ENCODE measurements at regions not wholly inside any gene's neighbourhood (a gene's known extent, or its start where the extent isn't known, plus 50 kb on each side); places are given as distances from the start of the nearest gene placed in this dataset.

DNA sequence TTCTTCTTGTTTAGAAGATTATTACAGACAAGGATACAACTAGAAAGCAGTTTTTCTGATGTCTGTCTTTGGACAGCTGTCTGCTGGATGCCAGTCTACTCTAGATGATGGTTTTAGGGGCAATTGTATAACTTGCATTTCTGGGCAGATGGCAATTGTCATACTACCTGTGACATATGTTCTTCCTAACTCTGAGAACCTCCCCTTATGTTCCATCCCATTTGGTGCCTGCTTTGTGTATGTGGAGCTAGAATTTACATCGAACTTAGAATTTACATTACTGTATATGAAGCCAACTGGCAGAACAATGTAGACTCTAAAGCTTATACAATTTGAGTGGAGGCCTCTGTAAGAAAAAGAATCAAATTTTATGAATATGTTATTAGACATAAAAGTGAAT, 430.2 kb upstream of the SEL1L start:
- BruUV-seq (replicated peaks) = no TSS peak
- CTCF ChIA-PET = interaction anchor here (0.8 to 0.9 kb wide), 2 partner anchors 37 to 1501 kb away, joined by 3 read pairs; no protein-coding TSS in a partner anchor
- POLR2A ChIA-PET = no interaction called here
- intact Hi-C loops (cut with micrococcal nuclease) = no loop called here
- no peak for DNase-seq (ENCODE audit: unreplicated experiment)
- peaks cover 11% of the 10 kb centered on the region for H3K9me3 Mint-ChIP-seq (ENCODE audit: unreplicated experiment)
- no peaks in the 10 kb centered on the region for H3K27me3 Mint-ChIP-seq (ENCODE audit: insufficient read depth, unreplicated experiment)
- TF ChIP-seq, protein P1, sequence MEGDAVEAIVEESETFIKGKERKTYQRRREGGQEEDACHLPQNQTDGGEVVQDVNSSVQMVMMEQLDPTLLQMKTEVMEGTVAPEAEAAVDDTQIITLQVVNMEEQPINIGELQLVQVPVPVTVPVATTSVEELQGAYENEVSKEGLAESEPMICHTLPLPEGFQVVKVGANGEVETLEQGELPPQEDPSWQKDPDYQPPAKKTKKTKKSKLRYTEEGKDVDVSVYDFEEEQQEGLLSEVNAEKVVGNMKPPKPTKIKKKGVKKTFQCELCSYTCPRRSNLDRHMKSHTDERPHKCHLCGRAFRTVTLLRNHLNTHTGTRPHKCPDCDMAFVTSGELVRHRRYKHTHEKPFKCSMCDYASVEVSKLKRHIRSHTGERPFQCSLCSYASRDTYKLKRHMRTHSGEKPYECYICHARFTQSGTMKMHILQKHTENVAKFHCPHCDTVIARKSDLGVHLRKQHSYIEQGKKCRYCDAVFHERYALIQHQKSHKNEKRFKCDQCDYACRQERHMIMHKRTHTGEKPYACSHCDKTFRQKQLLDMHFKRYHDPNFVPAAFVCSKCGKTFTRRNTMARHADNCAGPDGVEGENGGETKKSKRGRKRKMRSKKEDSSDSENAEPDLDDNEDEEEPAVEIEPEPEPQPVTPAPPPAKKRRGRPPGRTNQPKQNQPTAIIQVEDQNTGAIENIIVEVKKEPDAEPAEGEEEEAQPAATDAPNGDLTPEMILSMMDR (IDR thresholded peaks at IDR 0.05; ENCODE audit: unreplicated experiment) = no peak
- no peak overlapping the region for H3K4me3 Mint-ChIP-seq (ENCODE audit: unreplicated experiment)
- H3K4me1 Mint-ChIP-seq (ENCODE audit: insufficient read depth, unreplicated experiment) = no peaks in the 10 kb centered on the region
- no peak overlapping the region for H3K27ac Mint-ChIP-seq (ENCODE audit: low read depth, unreplicated experiment)
- no peaks in the 10 kb centered on the region for H3K36me3 Mint-ChIP-seq (ENCODE audit: insufficient read depth, unreplicated experiment)

DNA sequence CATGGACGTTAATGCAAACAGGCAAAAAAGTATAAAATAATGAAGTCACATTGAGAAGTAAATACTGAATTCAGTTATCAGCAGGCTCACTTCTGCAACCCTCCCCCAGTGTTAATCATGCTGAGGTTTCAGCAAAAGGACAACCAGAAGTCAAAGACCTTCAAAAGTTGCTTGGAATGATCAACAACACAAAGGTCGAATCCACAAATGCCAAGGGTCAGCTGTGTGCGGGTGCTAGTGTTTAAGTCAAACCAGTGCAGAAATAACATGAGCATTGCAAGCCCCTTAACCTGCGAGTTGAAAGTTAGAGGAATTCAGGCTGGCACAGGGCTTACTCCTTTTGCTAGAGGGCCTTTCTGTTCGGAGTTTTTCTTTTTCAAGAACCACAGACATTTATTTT, 436.7 kb upstream of the SEL1L start:
- BruUV-seq (replicated peaks) = no TSS peak

DNA sequence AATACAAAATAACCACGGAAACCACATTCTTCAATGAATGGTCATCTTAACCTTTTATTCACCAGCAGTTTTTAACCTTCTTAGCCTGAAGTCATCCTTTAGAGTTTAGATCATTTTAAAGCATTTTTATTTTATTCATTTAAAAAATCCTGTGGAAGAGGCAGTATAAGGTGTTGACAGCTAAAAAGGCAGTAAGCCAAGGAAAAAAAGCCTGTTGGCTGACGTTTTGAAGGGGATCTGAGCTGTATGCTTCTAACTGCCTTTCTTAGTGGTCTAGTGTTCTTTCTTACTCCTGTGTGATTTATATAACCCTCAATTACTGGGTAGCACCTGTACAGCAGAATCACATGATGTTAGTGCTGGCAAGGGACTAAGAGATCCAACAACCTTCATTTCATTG, 438.3 kb upstream of the SEL1L start:
- H3K4me3 Mint-ChIP-seq (ENCODE audit: unreplicated experiment) = no peak overlapping the region
- H3K9me3 Mint-ChIP-seq (ENCODE audit: unreplicated experiment) = peaks cover 7% of the 10 kb centered on the region
- ChIA-PET CTCF (interaction anchor here (0.6 to 1.5 kb wide), 3 partner anchors 18 to 761 kb away, joined by 3 to 5 read pairs (median 4); no protein-coding TSS in a partner anchor), POLR2A (no interaction called here)
- no peaks in the 10 kb centered on the region for H3K4me1 Mint-ChIP-seq (ENCODE audit: insufficient read depth, unreplicated experiment)
- no peaks in the 10 kb centered on the region for H3K36me3 Mint-ChIP-seq (ENCODE audit: insufficient read depth, unreplicated experiment)
- TF ChIP-seq, protein P1 (IDR thresholded peaks at IDR 0.05; ENCODE audit: unreplicated experiment) = no peak
- H3K27ac Mint-ChIP-seq (ENCODE audit: low read depth, unreplicated experiment) = no peak overlapping the region
- H3K27me3 Mint-ChIP-seq (ENCODE audit: insufficient read depth, unreplicated experiment) = no peaks in the 10 kb centered on the region
- DNase-seq (ENCODE audit: unreplicated experiment) = no peak
- no TSS peak for BruUV-seq (replicated peaks)
- intact Hi-C loops (cut with micrococcal nuclease) = no loop called here

More for the DNA sequence above, 436.7 kb upstream of the SEL1L start:
- H3K4me3 Mint-ChIP-seq (ENCODE audit: unreplicated experiment) = no peak overlapping the region
- no peaks in the 10 kb centered on the region for H3K36me3 Mint-ChIP-seq (ENCODE audit: insufficient read depth, unreplicated experiment)
- POLR2A ChIA-PET = no interaction called here
- no peak for DNase-seq (ENCODE audit: unreplicated experiment)
- CTCF ChIA-PET = no interaction called here
- peaks cover 7% of the 10 kb centered on the region for H3K9me3 Mint-ChIP-seq (ENCODE audit: unreplicated experiment)
- TF ChIP-seq, protein P1 (IDR thresholded peaks at IDR 0.05; ENCODE audit: unreplicated experiment) = no peak
- intact Hi-C loops (cut with micrococcal nuclease) = no loop called here
- H3K27ac Mint-ChIP-seq (ENCODE audit: low read depth, unreplicated experiment) = no peak overlapping the region
- H3K27me3 Mint-ChIP-seq (ENCODE audit: insufficient read depth, unreplicated experiment) = no peaks in the 10 kb centered on the region
- no peaks in the 10 kb centered on the region for H3K4me1 Mint-ChIP-seq (ENCODE audit: insufficient read depth, unreplicated experiment)

DNA sequence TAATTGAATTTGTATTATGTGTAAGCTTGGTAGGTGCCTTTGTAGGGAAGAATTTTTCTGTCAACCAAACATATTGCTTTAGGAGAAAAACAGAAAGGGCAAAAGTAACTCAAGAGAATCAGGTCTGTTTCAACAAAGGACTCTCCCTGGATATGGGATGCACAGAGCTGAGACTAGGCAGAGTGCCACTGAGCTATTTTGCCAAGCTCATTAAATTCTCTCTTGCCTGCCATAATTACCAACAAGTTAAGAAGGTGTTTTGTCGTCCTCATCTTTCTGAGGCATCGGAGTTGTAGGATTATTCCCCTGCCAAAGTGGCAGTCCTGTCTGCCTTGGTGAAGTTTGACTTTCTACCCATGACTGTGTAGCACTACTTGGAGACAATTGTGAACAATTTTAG, 438.9 kb upstream of the SEL1L start:
- CTCF ChIA-PET = interaction anchor here (0.6 to 1.5 kb wide), 3 partner anchors 17 to 760 kb away, joined by 3 to 5 read pairs (median 4); no protein-coding TSS in a partner anchor
- no TSS peak for BruUV-seq (replicated peaks)

More for the DNA sequence above, 438.9 kb upstream of the SEL1L start:
- POLR2A ChIA-PET = no interaction called here
- no peak for DNase-seq (ENCODE audit: unreplicated experiment)
- TF ChIP-seq, protein P1 (IDR thresholded peaks at IDR 0.05; ENCODE audit: unreplicated experiment) = no peak
- H3K27ac Mint-ChIP-seq (ENCODE audit: low read depth, unreplicated experiment) = no peak overlapping the region
- H3K27me3 Mint-ChIP-seq (ENCODE audit: insufficient read depth, unreplicated experiment) = no peaks in the 10 kb centered on the region
- no peaks in the 10 kb centered on the region for H3K36me3 Mint-ChIP-seq (ENCODE audit: insufficient read depth, unreplicated experiment)
- H3K9me3 Mint-ChIP-seq (ENCODE audit: unreplicated experiment) = peaks cover 7% of the 10 kb centered on the region
- H3K4me3 Mint-ChIP-seq (ENCODE audit: unreplicated experiment) = no peak overlapping the region
- intact Hi-C loops (cut with micrococcal nuclease) = no loop called here
- H3K4me1 Mint-ChIP-seq (ENCODE audit: insufficient read depth, unreplicated experiment) = no peaks in the 10 kb centered on the region
